T-helper 2 cell treated with Interferon-gamma antibody and Interleukin-4, amounts not matched to agents 5 μg/mL and 100 μg/mL, for 36 hours (primary cell): ENCODE measurements at regions not wholly inside any gene's neighbourhood (a gene's known extent, or its start where the extent isn't known, plus 50 kb on each side); places are given as distances from the start of the nearest gene placed in this dataset.

Source experiments
- DNase-seq: peaks from one replicate; pipeline ENCODE4 v3.0.0; 2021; ENCODE audit warnings: low spot score
- H3K27ac Mint-ChIP-seq: one replicate; pipeline ENCODE4 v1.8.0; 2021; ENCODE audit warnings: mild to moderate bottlenecking, mixed read lengths
- H3K27me3 Mint-ChIP-seq: one replicate; pipeline ENCODE4 v1.8.0; 2021; ENCODE audit warnings: low read depth, mixed read lengths
- H3K36me3 Mint-ChIP-seq: one replicate; pipeline ENCODE4 v1.8.0; 2021; ENCODE audit warnings: low read depth, mixed read lengths
- H3K4me1 Mint-ChIP-seq: one replicate; pipeline ENCODE4 v1.8.0; 2021; ENCODE audit warnings: low read depth, mixed read lengths
- H3K4me3 Mint-ChIP-seq: one replicate; pipeline ENCODE4 v1.8.0; 2022; ENCODE audit warnings: mild to moderate bottlenecking, moderate library complexity, mixed read lengths
- H3K9me3 Mint-ChIP-seq: one replicate; pipeline ENCODE4 v1.8.0; 2021; ENCODE audit warnings: mixed read lengths

- Mint-ChIP-seq H3K27ac (no peak overlapping the region), H3K4me3 (no peak overlapping the region), H3K9me3 (no peaks in the 10 kb centered on the region), H3K4me1 (peaks cover 3% of the 10 kb centered on the region), H3K36me3 (no peaks in the 10 kb centered on the region), H3K27me3 (no peaks in the 10 kb centered on the region)
- no peak for DNase-seq
Measured at GRCh38 chr4:176433983-176434382, 114.2 kb downstream of the SPCS3 start.

GRCh38 chr4:176435901-176436292 is 116.1 kb downstream of the SPCS3 start:
- Mint-ChIP-seq H3K27ac (no peak overlapping the region), H3K4me1 (peaks cover 3% of the 10 kb centered on the region), H3K27me3 (no peaks in the 10 kb centered on the region), H3K9me3 (no peaks in the 10 kb centered on the region), H3K36me3 (no peaks in the 10 kb centered on the region), H3K4me3 (no peak overlapping the region)
- DNase-seq = no peak

GRCh38 chr4:176436293-176436973 is 116.7 kb downstream of the SPCS3 start:
- DNase-seq = no peak
- no peak overlapping the region for H3K4me3 Mint-ChIP-seq
- H3K9me3 Mint-ChIP-seq = no peaks in the 10 kb centered on the region
- peaks cover 3% of the 10 kb centered on the region for H3K4me1 Mint-ChIP-seq
- peak overlapping the region; percentile 14 for H3K27ac Mint-ChIP-seq
- H3K27me3 Mint-ChIP-seq = no peaks in the 10 kb centered on the region
- H3K36me3 Mint-ChIP-seq = no peaks in the 10 kb centered on the region

- no peak for DNase-seq
- H3K36me3 Mint-ChIP-seq = no peaks in the 10 kb centered on the region
- H3K9me3 Mint-ChIP-seq = no peaks in the 10 kb centered on the region
- H3K27ac Mint-ChIP-seq = no peak overlapping the region
- H3K4me1 Mint-ChIP-seq = peaks cover 3% of the 10 kb centered on the region
- no peaks in the 10 kb centered on the region for H3K27me3 Mint-ChIP-seq
- no peak overlapping the region for H3K4me3 Mint-ChIP-seq
Measured at GRCh38 chr4:176437756-176438155, 118.0 kb downstream of the SPCS3 start.

GRCh38 chr4:176438401-176438800 is 118.6 kb downstream of the SPCS3 start:
- H3K9me3 Mint-ChIP-seq = no peaks in the 10 kb centered on the region
- H3K4me3 Mint-ChIP-seq = no peak overlapping the region
- no peaks in the 10 kb centered on the region for H3K36me3 Mint-ChIP-seq
- H3K27me3 Mint-ChIP-seq = no peaks in the 10 kb centered on the region
- peaks cover 3% of the 10 kb centered on the region for H3K4me1 Mint-ChIP-seq
- H3K27ac Mint-ChIP-seq = no peak overlapping the region
- no peak for DNase-seq

- Mint-ChIP-seq H3K4me3 (no peak overlapping the region), H3K27me3 (no peaks in the 10 kb centered on the region), H3K27ac (no peak overlapping the region), H3K9me3 (no peaks in the 10 kb centered on the region), H3K4me1 (peaks cover 3% of the 10 kb centered on the region), H3K36me3 (no peaks in the 10 kb centered on the region)
- DNase-seq = no peak
Measured at GRCh38 chr4:176439611-176440010, 119.8 kb downstream of the SPCS3 start.

GRCh38 chr4:176440698-176441097 is 120.9 kb downstream of the SPCS3 start:
- Mint-ChIP-seq H3K27ac (no peak overlapping the region), H3K4me3 (no peak overlapping the region), H3K4me1 (peaks cover 3% of the 10 kb centered on the region), H3K36me3 (no peaks in the 10 kb centered on the region), H3K27me3 (no peaks in the 10 kb centered on the region), H3K9me3 (no peaks in the 10 kb centered on the region)
- DNase-seq = no peak

DNA sequence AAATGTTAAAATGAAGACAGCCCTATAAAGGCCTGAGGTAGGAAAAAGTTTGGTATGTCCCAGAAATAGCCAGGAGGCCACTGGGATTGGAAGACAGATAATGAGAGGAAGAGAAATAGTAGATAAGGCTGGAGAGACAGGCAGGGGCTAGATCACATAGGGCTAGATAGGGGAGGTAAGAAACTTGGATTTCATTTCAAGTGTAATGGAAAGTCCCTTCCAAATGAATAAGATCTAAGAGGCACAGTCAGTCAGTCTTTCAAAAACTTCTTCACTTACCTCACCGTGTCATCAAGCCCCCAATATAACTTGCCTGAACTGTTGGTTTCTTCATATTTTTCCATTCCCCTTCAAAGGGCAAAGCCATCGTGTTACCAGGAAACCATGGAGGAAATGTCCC is 121.8 kb downstream of the SPCS3 start:
- no peaks in the 10 kb centered on the region for H3K9me3 Mint-ChIP-seq
- no peak overlapping the region for H3K4me3 Mint-ChIP-seq
- H3K4me1 Mint-ChIP-seq = peaks cover 2% of the 10 kb centered on the region
- no peaks in the 10 kb centered on the region for H3K36me3 Mint-ChIP-seq
- no peak overlapping the region for H3K27ac Mint-ChIP-seq
- DNase-seq = no peak
- H3K27me3 Mint-ChIP-seq = no peaks in the 10 kb centered on the region

DNA sequence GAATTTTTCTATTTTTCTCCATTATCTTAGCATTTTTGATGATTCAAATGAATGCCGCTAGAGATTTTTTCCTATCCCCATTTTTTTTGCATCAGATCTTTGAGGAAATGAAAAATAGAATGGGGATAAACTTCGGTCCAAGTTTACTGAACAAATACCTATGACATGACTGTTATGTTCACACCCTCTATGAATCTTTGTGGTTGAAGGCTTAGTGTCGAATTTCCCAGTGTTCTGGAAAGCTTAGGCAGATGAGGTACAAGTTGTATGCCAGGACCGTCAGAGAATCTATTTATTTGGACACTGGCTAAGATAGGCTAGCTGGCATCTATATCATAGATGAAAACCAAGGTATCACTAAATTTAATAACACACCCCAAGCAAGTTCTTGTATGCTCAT is 123.4 kb downstream of the SPCS3 start:
- H3K27me3 Mint-ChIP-seq = no peaks in the 10 kb centered on the region
- no peak overlapping the region for H3K27ac Mint-ChIP-seq
- no peaks in the 10 kb centered on the region for H3K9me3 Mint-ChIP-seq
- no peak overlapping the region for H3K4me3 Mint-ChIP-seq
- no peaks in the 10 kb centered on the region for H3K4me1 Mint-ChIP-seq
- no peaks in the 10 kb centered on the region for H3K36me3 Mint-ChIP-seq
- DNase-seq = no peak

DNA sequence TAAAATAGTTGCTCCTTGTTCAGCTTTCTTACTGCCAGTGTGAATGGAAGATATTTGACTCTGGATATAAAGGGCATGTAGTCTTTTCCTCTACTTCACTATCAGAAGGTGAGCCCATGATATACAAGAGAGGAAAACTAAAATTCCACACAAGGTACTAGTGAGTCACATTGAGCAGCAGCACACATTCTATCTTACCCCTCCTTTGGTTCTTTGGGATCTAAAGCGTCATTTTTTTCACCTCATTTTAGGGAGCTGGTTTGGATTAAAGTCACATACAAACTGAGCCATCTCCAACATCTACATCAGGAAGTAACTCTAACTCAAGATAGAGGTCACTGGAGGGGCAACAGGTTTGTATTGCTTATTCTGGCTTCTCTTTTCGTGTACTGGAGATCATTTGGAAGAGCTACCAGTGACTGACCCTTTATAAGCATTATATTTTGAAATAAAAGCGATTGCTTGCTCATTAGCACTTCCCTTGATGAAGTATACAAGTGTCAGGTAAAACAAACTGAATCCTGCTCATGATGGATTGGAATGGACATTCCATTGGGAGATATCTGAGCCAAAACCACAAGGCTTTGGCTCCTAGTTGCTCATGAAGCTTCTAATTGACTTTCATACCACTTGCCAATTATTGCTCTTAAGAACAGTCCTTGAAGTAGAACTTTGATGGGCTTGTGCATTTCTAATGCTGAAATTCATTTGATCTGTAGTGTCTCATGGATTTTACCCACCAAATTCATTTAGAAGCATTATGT is 124.1 kb downstream of the SPCS3 start:
- no peak overlapping the region for H3K27ac Mint-ChIP-seq

DNA sequence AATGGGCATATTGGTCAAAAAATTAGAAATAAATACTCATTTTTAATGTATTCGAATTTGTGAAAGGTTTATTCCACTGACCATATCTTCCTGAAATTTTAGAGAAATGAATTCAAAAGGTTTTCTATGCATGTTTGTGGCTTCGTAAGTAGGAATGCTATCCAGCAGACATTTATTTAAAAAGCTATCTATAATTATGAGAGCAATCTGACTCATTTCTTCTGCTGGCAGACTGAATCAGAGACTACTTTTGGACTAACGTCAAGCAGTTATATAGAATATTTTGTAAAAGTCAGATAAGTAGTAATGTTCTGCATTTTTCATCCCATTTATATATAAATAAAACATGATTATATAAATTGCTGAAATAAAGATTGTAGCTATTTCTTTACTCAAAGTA is 125.0 kb downstream of the SPCS3 start:
- H3K4me1 Mint-ChIP-seq = no peaks in the 10 kb centered on the region
- H3K27me3 Mint-ChIP-seq = no peaks in the 10 kb centered on the region
- H3K36me3 Mint-ChIP-seq = no peaks in the 10 kb centered on the region
- no peak overlapping the region for H3K27ac Mint-ChIP-seq
- H3K9me3 Mint-ChIP-seq = no peaks in the 10 kb centered on the region
- no peak for DNase-seq
- no peak overlapping the region for H3K4me3 Mint-ChIP-seq

More for the DNA sequence above, 124.1 kb downstream of the SPCS3 start:
- DNase-seq = no peak
- Mint-ChIP-seq H3K27me3 (no peaks in the 10 kb centered on the region), H3K9me3 (no peaks in the 10 kb centered on the region), H3K4me3 (no peak overlapping the region), H3K4me1 (no peaks in the 10 kb centered on the region), H3K36me3 (no peaks in the 10 kb centered on the region)

DNA sequence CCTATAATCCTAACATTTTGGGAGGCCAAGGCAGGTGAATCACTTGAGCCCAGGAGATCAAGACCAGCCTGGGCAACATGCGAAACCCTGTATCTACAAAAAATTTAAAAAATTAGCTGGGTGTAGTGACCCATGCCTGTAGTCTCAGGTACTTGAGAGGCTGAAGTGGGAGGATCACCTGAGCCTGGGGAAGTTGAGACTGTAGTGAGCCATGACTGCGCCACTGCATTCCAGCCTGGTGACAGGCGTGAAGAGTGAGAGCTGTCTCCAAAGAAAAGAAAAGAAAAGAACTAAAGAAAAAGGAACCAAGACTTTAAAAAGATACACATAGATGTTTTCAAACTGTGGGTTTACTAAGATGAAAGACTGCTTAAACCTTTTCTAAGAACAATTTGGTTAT is 129.0 kb downstream of the SPCS3 start:
- Mint-ChIP-seq H3K9me3 (no peaks in the 10 kb centered on the region), H3K27me3 (no peaks in the 10 kb centered on the region), H3K4me3 (no peak overlapping the region), H3K4me1 (no peaks in the 10 kb centered on the region), H3K36me3 (no peaks in the 10 kb centered on the region), H3K27ac (no peak overlapping the region)
- DNase-seq = no peak

DNA sequence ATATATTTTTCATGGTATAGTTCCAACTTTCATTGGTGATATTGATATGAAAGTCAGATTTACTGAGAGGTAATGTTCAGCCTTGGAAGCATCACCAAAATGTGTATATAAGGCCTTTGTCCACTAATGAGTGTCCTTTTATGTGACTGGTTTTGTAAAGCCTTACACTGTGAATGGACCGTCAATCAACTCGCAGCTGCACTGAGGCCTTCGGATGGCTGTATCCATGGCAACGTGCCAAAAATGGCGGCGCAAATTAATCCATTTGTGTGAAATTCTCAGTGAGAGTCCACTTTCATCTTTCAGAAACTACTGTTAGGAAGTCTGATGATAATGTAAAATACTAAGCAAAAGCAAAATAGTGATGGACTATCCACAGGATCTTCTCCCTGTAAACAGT is 131.7 kb downstream of the SPCS3 start:
- no peaks in the 10 kb centered on the region for H3K9me3 Mint-ChIP-seq
- no peaks in the 10 kb centered on the region for H3K4me1 Mint-ChIP-seq
- no peaks in the 10 kb centered on the region for H3K27me3 Mint-ChIP-seq
- H3K27ac Mint-ChIP-seq = no peak overlapping the region
- DNase-seq = no peak
- no peak overlapping the region for H3K4me3 Mint-ChIP-seq
- H3K36me3 Mint-ChIP-seq = no peaks in the 10 kb centered on the region

DNA sequence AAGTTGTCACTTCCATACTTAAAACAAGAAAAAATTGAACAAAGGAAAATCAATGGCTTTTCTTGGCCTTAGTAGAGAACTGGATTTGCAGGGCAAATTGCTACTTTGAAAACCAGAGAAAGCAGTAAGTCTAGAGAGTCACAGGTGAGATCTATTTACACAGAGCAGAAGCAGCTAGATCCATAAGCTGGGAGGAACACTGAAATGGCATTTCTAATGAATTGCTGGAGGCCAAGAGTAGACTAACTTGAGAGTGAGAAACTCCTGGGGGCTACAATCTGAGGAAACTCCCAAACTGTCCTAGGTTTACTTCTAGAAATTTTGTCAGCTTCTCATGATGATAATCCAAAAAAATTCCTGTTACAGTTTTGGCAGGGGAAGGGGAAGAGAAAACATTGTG is 133.3 kb downstream of the SPCS3 start:
- no peak for DNase-seq
- no peaks in the 10 kb centered on the region for H3K4me1 Mint-ChIP-seq
- no peak overlapping the region for H3K4me3 Mint-ChIP-seq
- H3K27ac Mint-ChIP-seq = no peak overlapping the region
- H3K9me3 Mint-ChIP-seq = no peaks in the 10 kb centered on the region
- H3K36me3 Mint-ChIP-seq = no peaks in the 10 kb centered on the region
- no peaks in the 10 kb centered on the region for H3K27me3 Mint-ChIP-seq

DNA sequence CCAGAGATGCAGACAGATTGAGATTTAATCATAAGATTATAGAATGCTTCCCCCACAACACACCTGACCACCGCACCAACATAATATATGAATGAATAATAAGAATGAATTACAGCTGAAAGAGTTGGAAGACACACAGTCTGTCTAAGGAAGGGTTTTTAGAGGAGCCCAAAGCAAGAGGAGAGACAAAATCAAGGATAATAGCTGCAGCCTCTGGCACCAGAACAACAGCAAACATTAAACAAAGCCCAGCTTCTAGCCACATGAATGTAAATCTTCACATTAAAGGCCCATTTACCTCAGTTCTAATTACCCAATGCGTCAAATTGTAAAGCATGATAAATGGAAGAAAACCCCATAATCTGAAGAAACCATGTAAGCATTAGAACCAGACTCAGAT is 133.9 kb downstream of the SPCS3 start:
- Mint-ChIP-seq H3K9me3 (no peaks in the 10 kb centered on the region), H3K4me1 (no peaks in the 10 kb centered on the region), H3K27ac (no peak overlapping the region), H3K36me3 (no peaks in the 10 kb centered on the region), H3K27me3 (no peaks in the 10 kb centered on the region), H3K4me3 (no peak overlapping the region)
- DNase-seq = no peak
